HG03342 (cell line): ENCODE measurements at regions not wholly inside any gene's neighbourhood (a gene's known extent, or its start where the extent isn't known, plus 50 kb on each side); places are given as distances from the start of the nearest gene placed in this dataset.

ENCODE experiments used
- ATAC-seq: cut with Tn5 transposase; IDR thresholded peaks from one replicate; pipeline ENCODE4 v1.9.1; 2021; ENCODE audit warnings: mild to moderate bottlenecking, moderate library complexity; ENCODE audit not compliant: unreplicated experiment

- ATAC-seq = no peak
These were observed 268.4 kb downstream of the FOXO1 start for GRCh38 chr13:40398065-40398464.

GRCh38 chr13:40399756-40400155 lies 266.7 kb downstream of the FOXO1 start:
- ATAC-seq = no peak

GRCh38 chr13:40401911-40402776 lies 264.3 kb downstream of the FOXO1 start:
- ATAC-seq = peak; percentile 93

GRCh38 chr13:40402931-40403431 lies 263.5 kb downstream of the FOXO1 start:
- ATAC-seq = no peak

- no peak for ATAC-seq
These were observed 262.8 kb downstream of the FOXO1 start for GRCh38 chr13:40403509-40404241.

GRCh38 chr13:40404407-40404806 lies 262.0 kb downstream of the FOXO1 start:
- no peak for ATAC-seq

GRCh38 chr13:40404967-40405716 lies 261.3 kb downstream of the FOXO1 start:
- no peak for ATAC-seq

GRCh38 chr13:40406405-40407120 lies 259.9 kb downstream of the FOXO1 start:
- ATAC-seq = no peak

- no peak for ATAC-seq
These were observed 258.9 kb downstream of the FOXO1 start for GRCh38 chr13:40407567-40407966.

GRCh38 chr13:40408602-40409001 lies 257.8 kb downstream of the FOXO1 start:
- ATAC-seq = no peak

GRCh38 chr13:40409278-40409677 lies 257.2 kb downstream of the FOXO1 start:
- no peak for ATAC-seq

GRCh38 chr13:40410315-40410714 lies 256.1 kb downstream of the FOXO1 start:
- ATAC-seq = no peak

- no peak for ATAC-seq
These were observed 246.2 kb downstream of the FOXO1 start for GRCh38 chr13:40420160-40420740.

GRCh38 chr13:40422588-40423235 lies 243.7 kb downstream of the FOXO1 start:
- no peak for ATAC-seq

- ATAC-seq = no peak
These were observed 238.1 kb downstream of the FOXO1 start for GRCh38 chr13:40428354-40428753.

- ATAC-seq = no peak
These were observed 236.5 kb downstream of the FOXO1 start for GRCh38 chr13:40429706-40430545.

- ATAC-seq = peak; percentile 70
These were observed 234.1 kb downstream of the FOXO1 start for GRCh38 chr13:40432018-40432978.

- no peak for ATAC-seq
These were observed 233.4 kb downstream of the FOXO1 start for GRCh38 chr13:40433001-40433400.
